GM19025 (cell line): ENCODE measurements at regions not wholly inside any gene's neighbourhood (a gene's known extent, or its start where the extent isn't known, plus 50 kb on each side); places are given as distances from the start of the nearest gene placed in this dataset.
"Not testable (repeated sequence)": the region's sequence is repeated elsewhere in the genome, so short reads cannot be mapped to it uniquely, and the experiment has no call there.

ENCODE experiments used
- ATAC-seq: cut with Tn5 transposase; IDR thresholded peaks from one replicate; pipeline ENCODE4 v1.9.1; 2021; ENCODE audit warnings: mild to moderate bottlenecking, low read depth, moderate library complexity; ENCODE audit not compliant: unreplicated experiment

DNA sequence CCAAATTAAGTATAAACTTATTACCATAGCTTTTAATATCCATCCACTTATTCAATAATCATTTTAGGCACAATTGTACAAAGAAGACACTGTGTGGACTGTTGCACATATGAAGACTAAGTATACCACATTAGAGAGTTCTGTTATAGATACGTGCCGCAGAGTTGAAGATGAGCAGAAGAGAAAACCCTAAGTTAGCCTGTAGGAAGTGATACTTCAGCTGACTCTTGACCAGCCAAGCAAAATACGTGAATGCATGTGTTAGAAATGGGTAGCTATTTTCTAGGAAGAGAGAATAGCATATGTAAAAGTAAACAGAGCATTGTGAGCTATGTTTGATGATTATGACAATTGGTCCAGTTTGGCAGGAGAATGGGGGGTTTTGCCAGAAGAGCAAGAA is 272.0 kb upstream of the ATP11B start:
- no peak for ATAC-seq

DNA sequence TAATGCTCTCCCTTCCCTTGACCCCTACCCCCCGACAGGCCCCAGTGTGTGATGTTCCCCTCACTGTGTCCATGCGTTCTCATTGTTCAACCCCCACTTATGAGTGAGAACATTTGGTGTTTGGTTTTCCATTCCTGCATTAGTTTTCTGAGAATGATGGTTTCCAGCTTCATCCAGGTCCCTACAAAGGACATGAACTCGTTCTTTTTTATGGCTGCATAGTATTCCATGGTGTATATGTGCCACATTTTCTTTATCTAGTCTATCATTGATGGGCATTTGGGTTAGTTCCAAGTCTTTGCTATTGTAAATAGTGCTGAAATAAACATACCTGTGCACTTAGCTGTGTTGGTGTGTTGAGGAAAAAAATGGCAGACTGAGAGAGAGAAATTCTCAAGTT is 269.9 kb upstream of the ATP11B start:
- not testable (repeated sequence) for ATAC-seq

DNA sequence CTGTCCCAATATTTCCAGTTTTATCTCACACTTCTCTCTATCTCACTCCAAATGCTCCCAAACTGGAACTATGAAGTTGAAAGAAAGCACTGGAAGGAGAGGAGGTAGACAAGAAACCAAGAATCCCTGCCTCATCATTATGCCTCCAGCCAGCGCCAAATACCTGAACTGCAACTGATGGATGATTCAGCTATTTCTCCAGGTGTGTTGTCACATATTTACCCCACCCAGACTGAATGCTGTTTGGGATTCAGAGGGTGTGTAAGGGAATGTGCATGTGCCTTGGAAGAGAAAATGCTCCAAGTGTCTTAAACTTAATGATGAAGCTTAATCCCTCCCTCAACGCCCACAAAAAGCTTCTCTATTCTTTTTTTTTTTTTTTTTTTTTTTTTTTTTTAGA is 269.5 kb upstream of the ATP11B start:
- no peak for ATAC-seq

DNA sequence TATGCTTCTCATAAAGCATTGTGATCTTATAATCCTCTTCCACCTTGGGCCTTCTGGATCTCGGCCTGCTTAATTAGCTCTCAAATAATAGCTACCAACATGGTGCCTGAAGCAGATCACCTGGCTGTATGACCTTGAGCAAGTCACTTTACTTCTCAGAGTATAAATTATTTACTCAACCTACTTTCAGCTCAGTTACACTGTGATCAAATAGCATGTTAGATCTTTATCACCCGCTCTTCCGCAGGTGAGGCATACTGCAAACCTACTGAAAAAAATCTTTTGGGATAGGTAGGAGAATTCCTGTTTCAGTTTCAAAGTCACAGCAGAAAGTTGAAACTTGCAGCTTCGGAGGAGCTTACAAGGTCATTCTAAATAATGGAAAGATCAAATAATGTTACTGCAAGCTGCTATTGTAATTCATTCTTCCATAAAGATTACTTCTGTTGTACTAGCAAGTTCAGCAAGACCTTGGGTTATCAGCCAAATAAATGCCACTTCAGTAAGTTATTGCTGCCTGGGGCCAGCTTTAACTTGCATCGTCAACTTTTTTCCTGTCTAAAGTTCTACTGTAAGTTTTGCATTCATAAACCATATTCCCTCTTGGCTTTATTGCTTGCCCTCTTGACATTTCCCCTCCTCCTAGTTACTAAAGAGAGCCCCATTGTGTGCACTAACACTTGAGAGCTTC is 268.4 kb upstream of the ATP11B start:
- ATAC-seq: no peak

DNA sequence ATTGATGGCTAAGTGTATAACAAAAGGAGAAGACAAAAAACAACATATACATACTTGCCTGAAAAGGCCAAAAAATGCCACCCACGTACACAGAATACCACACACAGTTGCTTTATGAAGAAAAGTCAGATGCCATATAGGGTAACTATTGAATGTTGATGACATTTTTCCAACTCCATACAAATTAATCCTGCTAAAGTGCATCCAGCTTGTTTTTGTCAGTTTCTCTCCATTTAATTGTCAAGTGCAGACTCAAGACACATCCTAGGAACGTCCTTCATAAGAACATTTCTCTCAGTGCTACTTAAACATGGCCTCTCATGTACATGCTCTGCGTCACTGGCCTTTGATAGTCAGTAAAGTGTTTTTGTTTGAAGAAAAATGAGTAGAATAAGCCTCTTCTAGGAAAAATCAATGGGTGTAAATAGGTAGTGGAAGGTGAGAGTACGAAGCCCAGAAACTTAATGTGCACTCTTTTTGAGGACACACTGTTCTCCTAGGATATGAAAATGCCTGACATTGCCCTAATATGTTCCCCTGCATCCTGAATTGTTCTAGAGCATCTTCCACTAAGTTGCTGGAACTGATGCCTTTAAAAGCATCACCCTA is 267.4 kb upstream of the ATP11B start:
- ATAC-seq: no peak

DNA sequence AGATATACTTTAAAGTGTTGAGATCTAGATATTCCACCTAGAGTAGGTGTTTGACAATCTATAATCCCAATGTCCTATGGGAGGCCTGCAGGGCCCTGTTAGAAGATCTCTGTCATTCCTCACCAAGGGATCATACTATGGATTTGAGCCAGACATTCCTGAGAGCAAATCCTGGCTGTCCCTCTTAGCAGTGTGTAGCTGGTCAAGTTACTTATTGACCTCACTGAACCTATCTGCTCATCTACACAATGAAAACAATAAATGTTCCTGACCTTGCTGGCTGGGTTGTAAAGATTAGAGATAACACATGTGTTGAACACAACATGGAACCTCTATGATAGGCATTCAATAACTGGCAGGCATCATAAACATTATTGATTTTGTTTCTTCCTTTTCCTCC is 265.6 kb upstream of the ATP11B start:
- ATAC-seq: no peak

DNA sequence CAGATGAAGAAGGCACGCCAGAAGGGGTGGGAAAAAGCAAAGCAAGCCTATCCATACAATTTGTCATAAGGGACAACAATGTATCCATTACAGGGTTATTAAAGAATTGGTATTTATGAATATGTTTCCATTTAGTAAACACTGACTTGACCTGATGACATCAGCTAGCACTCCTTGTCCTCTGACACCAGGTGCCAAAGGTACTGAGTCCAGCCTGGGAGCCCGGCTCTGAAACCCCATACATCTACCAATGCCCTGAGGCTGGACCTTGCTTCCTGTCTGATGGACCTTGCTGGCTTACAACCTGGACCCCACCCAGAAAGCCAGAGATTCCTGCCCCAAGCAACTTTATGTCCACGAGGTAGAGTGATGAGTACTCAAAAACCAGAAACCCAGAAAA is 263.0 kb upstream of the ATP11B start:
- no peak for ATAC-seq

DNA sequence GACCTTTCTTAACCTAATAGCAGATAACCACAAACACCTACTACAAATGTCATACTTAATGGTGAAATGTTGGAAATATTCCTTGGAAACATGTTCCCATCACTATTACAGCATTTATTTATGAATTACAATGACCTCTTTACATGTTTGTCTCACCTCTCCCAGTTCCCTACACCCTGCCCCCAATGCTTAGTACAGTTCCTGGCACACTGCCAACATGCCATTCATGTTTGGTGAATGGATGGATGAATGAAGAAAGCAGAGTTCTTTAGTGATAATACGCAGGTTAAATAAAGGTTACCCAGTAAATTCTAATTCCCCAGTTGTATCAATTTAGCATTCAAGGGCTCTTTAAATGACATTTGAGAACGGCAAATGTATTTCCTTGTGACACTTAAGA is 259.9 kb upstream of the ATP11B start:
- no peak for ATAC-seq

DNA sequence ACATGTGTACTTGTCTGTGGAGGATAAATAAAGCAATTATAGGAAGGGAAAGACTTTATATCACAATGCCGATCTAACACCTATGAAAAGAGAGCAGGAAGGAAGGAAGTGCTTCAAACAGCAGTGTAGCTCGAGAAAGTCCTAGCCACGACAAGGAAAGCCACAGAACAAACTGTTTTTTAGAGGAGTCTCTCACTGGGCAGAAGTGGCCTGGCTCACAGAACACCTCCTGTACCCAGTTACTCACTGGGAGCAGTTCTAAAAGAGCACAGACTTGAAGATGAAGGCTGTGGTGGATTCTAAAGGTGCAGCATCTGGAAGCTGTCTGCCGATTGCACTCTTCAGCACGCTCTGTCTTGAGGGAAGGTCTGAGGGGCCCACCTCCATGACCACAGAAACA is 248.8 kb upstream of the ATP11B start:
- no peak for ATAC-seq

DNA sequence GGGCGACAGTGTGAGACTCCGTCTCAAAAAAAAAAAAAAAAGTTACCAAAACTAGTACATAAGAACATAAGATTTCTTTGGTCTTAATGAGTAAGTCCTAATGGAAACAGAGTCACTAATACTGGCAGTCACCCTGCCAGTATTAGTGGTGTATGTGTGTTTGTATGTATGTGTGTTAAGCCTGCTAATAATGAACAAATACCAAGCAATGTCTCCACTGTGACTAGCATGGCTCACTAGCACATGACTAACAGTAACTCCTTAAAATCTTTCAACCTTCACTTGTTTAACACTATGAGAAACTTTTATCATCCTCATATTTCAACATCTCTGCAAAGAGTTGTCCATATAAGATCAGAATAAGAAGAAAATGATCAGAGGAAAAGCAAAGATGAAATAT is 231.0 kb upstream of the ATP11B start:
- ATAC-seq: no peak

DNA sequence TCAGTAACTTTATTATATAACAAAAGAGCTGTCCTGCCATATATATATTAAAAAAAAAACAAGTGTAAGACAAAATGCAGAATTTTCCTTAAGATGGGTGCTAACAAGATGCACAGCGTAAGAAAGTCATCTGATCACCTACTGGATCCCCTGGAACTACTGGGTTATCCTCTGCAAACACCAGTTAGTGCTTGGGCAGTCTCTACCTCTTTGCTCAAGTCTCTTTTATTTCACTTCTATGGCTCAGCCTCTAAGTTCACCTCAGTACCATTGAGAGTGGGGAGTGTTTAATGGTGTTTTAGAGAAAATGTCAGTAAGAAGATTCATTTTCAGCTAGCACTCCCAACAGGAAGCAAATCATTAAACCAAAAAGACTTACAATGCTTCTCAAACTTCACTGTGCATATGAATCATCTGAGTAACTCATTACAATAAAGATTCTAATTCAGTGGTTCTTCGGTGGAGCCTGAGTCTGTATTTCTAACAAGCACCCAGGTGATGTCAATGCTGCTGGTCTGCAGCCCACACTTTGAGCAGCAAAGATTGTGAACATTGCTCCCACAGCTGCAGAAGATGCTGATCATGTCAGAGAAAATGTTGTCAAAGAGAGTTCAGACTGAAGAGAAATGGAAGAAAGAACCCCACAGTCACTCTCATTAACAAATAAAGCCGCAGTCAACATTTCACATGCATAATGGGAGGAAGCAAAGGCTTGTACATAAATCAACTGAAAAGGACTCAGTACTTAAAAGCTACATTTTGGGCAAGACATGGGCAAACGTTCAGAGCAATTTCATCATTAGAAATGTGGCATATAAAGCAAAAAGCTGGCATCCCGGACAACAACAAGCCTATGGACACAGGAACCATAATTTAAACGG is 227.1 kb upstream of the ATP11B start:
- no peak for ATAC-seq

DNA sequence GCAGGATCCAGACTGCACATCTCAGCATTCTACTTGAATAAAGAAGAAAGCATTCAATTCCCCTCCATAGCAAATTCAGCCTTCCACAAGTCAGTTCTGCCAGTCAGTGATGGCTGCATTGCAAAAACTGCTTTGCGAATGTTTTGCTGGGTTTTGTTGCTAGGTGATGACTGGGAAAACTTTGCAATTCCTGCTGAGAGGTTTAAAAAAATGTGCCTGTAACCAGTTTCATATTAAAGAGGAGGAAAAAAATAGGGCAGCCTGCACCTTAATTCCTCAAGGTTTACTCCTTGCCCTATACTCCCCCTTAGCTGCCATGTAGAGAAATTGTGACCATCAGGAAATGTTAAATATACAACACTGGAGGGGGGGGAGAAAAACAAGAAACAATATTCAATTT is 225.6 kb upstream of the ATP11B start:
- no peak for ATAC-seq

DNA sequence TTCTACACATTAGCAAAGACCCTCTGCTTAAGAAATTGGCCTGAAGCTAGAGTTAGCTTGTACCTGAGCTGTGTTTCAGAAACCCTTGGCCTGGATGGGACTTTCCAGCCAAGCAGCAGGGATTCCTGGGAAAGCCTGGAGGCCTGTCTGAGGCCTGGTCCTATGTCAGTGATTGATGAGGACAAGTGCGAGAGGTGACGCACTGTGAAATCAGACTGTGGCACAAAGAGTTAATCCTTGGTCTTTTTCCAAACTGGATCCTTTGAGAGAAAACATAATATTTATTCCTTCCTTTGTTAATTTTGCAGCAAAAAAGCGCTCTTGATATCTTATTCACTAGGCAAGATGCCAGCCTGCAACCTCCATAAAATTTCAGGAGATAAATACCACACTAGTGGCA is 225.0 kb upstream of the ATP11B start:
- ATAC-seq: no peak

DNA sequence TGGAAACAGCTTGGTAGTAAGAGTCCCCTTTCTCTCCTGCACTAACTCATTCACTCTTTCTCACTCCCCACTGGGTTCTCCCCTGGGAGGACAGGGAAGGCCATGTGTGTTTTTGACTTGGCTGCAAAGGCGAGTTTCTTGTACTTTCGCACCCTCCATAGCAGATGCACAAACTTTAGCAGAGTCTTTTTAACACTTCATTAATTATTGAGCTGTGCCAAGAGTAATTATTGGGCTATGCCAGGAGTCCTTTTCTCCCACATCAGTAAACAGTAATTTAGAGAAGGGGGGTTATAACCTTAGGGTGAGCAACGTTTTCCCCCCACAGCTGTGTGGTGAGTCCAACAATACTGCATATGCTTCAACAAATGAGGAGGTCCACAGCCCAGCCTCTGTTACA is 224.4 kb upstream of the ATP11B start:
- no peak for ATAC-seq

DNA sequence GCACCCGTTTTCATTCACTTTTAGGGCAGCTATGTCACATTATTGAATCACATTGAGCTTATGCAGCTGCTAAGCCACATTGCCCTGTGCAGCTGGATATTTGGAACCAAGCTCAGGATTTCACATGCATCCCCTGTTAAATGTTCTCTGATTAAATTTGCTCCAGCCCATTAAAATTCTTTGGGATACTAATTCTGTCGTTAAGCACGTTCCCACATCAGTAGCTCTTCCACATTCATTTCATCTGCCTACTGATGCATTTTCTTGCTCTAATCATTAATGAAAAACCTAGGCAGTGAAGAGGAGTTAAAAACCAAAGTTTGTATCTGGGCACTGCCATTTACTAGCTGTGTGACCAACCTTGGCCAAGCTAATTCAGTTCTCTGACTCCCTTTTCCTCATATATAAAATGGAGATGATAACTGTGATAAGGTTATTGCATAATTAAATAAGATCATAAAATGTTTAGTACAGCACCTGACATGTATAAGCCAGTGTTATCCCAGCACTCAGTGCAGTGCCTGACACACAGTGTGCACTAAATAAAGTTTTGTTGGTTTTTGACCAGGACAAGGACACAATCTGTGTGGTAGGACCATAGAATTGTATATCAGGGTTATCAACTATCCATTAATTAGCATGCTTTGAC is 222.2 kb upstream of the ATP11B start:
- ATAC-seq: no peak

DNA sequence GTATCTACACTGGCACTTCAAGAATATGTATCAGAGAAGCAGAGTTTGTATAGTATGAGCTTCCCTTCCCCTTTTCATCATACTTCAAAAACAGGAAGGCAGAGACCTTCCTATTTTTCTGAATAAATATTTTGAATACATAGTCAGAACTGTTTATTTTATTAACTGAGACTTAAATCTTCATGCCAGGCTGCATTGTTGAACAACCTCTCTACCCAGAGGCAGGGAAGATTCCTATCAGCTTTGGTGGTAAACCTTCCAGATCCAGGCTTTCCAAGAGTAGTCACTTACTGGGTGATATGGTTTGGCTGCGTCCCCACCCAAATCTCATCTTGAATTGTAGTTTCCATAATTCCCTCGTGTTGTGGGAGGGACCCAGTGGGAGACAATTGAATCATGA is 217.4 kb upstream of the ATP11B start:
- no peak for ATAC-seq

DNA sequence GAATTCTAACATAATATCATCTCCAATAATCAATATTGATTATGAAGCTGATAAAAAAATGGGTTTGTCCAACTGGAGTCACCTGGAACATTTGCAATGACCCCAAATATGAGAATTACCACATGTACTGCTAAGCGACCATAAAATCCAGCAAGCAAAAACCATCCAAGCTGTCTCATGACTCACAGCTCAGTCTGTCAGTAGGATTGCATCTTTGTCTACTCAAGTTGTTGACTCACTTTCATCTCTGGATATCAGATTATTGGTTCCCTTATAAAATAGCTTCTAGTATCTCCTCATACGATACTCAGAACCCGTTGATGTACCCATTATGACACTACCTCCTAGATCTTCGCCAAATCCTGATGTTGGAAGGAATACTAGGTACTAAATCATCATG is 209.8 kb upstream of the ATP11B start:
- ATAC-seq: no peak

DNA sequence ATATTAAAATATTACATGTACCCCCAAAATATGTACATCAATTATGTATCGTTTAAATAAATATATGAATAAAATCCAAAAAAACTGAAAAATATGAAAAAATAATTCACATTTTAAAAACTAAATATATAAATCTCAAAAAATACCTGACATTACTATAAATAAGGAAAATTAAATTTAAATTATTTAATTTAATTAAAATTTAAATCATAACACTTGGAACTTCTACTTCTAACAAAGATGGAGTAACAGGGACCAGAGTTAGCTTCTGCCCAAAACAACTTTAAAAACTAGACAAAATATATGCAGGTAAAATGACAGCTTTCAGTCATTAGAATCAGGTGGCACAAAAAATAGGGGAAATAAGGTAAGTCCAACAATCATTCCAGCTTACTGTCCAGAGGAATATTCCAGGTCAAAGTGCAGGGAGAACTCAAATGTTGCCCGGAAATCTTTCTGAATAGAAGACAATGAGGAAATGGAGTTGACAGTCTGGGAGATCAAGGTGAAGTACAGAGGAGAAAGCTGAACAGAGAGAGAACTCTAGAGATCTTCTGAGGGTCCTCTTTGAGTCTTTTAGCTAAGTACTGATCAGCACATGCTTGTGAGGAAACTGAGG is 207.7 kb upstream of the ATP11B start:
- no peak for ATAC-seq

DNA sequence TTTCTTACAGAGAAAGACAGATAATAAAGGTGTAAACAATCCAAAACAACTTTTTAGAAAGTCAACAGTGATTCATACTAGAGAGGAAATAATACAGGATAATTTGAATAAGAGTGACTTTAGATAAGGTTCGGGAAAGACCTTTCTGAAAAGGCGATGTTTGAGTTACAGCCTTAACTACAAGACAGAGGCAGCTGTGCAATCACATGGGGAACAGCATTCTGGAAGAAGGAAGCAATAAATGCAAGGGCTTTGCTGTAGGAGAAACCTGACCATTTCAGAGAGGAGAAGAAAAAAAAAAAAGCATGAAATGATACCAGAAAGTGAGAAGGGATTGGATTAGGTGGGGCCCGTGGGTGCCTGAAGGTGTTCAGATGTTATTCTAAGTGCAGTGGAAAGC is 200.6 kb upstream of the ATP11B start:
- ATAC-seq: no peak

DNA sequence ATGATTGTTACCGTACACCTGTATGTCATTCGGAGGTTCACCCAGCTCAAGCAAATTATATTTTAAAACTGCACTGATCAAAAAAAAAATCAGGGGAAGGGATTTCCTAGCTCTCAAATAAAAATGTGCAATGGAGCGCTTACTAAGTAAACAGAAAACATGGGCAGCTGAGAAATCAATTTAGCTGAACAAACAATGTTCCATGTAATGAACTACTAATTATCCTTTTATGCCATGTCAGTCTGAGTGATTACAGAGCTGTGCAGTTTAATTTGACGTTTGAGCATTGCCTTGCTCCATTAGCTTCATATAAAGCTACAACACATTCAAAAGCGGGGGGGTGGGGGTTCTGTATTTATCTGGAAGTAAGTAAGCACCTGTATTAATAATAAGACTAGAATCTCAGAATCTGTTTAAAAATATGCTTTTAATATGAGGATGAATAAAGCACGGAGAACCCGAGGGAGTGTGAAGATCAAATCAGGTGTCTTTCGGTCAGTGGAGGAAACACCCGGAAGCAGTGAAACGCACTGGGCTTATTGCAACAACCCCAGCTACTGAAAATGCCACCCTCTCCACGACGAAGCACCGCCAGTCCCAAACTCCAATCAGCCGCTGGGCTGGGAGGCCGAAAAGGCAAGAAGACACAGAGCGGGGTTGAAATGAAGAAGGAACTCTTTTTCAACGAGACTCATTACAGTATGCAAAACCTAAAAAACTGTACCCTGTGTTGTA is 196.5 kb upstream of the ATP11B start:
- no peak for ATAC-seq
